Bone marrow (tissue), 2 donors: ENCODE measurements at regions not wholly inside any gene's neighbourhood (a gene's known extent, or its start where the extent isn't known, plus 50 kb on each side); places are given as distances from the start of the nearest gene placed in this dataset.

Source experiments
- DNase-seq, 2 donors: peaks; one replicate each; lab custom pipeline; 2025; lab: John Stamatoyannopoulos, UW

GRCh38 chr4:64582492-64582891 lies 173.2 kb upstream of the TECRL start:
- no peak for DNase-seq

DNA sequence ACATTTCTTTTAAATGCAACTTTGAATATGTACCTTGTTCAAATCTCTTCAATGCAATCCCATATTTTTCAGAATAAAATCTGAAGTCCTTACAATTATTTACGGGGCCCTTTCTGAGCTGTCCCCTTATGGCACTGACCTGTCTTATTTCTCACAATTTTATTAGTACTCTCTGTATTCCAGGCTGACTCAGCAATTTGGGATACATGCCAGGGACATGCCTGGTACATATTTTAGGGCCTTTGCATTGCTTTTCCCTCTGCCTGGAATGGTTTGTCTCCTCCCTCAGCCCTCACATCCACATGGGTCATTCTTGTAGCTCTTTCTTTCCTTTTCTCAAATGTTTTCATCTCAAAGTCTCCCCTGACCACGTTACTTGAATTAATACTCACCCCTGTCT lies 172.2 kb upstream of the TECRL start:
- no peak for DNase-seq

- no peak for DNase-seq
These were observed 154.9 kb upstream of the TECRL start for GRCh38 chr4:64564126-64564525.

- no peak for DNase-seq
These were observed 150.3 kb upstream of the TECRL start for GRCh38 chr4:64559571-64559970.

DNA sequence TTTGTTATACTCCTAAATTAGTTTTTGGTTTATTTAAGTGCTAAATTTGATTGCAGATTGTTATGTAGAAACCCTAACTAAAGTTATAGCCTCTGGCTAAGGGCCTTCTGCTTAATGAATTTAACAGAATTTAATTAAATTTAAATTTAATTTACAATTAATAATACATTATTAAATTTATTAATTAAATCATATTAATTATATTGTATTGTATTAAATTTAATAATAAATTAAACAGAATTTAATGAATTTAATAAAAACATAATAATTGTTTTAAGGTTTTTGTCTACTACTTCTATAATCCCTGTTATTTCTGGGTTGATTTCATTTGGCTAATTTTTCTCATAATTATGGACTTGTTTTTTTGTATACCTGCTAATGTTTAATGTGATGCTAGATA lies 141.9 kb upstream of the TECRL start:
- DNase-seq, result no peak

DNA sequence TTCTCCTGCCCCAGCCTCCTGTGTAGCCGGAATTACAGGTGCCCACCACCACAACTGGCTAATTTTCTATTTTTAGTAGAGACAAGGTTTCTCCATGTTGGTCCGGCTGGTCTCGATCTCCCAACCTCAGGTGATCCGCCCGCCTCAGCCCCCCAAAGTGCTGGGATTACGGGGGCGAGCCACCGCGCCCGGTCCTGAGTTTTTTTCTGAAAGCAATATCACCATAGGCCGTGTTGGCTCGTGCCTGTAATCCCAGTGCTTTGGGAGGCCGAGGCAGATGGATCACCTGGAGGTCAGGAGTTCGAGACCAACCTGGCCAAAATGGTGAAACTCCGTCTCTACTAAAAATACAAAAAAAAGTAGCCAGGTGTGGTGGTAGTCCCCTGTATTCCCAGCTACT lies 136.3 kb upstream of the TECRL start:
- no peak for DNase-seq

DNA sequence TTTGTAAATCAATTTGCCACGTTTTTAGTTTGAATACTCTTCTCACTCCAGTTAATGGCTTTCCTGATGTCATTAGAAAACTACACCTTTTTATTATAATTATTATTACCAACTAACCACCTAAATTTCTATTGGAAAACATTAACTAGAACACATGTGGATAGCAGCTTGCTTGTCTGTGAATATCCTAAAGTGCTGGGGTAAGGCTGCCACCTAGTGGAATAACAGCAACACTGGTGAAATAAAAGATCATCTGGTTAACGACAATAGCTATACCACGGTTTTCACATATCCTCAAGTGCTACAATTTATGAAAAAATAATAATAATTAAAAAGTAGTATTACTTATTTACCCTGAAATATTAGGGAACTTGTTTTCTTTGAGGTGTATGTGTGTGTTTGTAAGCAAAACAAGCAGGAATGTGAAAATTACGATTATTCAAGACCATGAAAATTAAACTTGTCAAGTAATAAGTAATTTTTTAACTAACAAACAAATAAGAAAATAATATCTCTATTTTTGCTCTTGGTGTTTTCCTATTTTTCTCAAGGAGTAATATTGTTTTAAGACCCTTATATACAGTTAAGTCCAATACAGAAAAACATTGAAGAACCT lies 130.1 kb upstream of the TECRL start:
- DNase-seq, result peak in 1 of 2 donors; percentile 39

DNA sequence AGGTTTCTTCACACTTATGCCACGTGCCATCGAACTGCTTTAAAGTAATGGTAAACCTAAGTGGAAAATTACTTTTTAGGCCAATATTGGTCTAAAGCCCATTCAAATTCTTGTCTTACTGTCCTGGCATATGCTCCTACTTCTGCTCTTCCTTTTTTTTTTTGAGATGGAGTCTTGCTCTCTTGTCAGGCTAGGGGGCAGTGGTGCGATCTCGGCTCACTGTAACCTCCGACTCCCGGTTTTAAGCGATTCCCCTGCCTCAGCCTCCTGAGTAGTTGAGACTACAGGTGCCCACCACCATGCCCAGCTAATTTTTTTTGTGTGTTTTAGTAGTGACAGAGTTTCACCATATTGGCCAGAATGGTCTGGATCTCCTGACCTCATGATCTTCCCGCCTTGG lies 129.0 kb upstream of the TECRL start:
- no peak for DNase-seq

GRCh38 chr4:64533637-64534036 lies 124.4 kb upstream of the TECRL start:
- no peak for DNase-seq

DNA sequence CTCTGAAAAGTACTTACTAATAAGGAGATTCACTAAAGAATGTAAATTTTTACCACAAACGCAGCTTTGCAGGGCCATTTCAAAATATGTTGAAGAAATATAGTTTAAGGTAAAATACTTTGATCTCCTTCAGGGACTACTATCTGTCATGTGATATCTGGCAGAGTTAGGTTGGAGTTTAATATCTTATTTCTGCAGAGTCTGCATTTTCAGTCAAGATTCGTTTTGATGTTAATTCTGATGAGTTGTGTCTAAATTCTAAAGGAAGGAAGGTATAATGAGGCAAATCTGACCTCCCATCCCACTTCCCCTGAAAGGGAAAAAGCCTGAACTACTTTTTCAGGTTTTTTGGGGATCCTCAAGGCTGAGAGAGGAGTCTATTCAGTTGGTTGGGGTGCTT lies 123.9 kb upstream of the TECRL start:
- DNase-seq, result no peak

DNA sequence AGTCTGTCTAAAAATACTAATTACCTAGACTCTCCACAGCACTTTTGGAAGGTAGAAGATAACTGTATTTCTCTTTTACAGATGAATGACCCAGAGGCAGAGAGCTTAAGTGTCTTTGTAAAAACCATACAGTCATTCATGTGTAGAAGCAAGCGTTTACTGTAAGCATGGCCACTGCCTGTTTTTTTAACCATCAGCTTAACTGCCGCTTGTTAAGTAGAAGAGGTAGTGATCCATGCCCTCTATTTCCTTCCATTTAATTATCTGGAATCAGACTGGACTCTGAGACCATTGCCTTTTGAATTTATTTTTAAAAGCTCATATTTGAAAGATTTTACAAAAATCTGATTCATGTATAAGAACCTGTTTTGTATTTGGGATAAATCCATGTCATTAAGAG lies 111.2 kb upstream of the TECRL start:
- no peak for DNase-seq

- DNase-seq, result no peak
These were observed 109.3 kb upstream of the TECRL start for GRCh38 chr4:64518600-64518999.

DNA sequence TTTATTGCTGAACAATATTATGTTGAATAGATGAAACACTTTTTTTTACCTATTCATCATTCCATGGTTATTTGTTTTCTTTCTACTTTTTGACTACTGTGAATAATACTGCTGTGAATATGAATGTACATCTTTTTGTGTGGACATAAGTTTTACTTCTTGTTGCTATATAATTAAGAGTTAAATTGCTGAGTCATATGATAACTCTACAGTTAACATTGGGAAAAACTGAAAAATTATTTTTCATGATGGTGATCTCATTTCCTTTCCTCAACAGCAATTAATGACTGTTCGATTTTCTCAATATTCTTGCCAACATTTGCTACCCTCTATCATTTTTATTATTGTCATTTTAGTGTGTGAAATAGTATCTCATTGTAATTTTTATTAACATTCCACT lies 106.9 kb upstream of the TECRL start:
- no peak for DNase-seq

- DNase-seq, result no peak
These were observed 98.8 kb upstream of the TECRL start for GRCh38 chr4:64508089-64508488.

DNA sequence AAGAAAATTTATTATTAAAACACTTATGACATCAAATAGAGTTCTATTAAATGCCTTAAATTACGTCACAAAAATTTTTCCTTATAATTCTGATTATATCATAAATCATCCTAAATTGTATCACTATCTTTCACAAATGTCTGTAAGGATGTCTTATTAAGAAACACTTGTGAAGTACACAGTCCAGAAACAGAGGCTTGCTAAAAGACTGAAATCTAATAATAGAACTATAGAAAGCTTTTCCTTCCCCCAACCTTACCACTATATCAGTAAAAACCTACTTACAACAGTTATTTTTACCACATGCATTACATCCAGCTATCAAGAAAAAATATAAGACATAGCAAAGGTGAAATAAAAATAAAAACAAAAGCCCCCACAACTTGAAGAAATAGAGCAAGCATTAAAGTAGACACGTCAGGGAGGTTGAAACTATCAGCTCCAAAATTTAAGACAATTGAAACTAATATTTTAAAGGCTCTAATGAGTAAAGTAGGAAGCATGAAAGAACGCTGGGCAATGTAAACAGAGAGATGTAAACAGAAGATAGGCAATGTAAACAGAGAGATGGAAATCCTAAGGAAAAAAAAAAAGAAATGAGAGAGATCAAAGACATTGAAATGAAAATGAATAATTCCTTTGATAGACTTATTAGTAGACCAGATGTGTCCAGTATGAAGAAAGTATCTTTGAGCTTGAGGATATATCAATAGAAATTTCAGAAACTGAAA lies 94.9 kb upstream of the TECRL start:
- no peak for DNase-seq

- no peak for DNase-seq
These were observed 94.2 kb upstream of the TECRL start for GRCh38 chr4:64503416-64503815.

- no peak for DNase-seq
These were observed 88.2 kb upstream of the TECRL start for GRCh38 chr4:64497491-64497890.

GRCh38 chr4:64495946-64496345 lies 86.7 kb upstream of the TECRL start:
- no peak for DNase-seq

DNA sequence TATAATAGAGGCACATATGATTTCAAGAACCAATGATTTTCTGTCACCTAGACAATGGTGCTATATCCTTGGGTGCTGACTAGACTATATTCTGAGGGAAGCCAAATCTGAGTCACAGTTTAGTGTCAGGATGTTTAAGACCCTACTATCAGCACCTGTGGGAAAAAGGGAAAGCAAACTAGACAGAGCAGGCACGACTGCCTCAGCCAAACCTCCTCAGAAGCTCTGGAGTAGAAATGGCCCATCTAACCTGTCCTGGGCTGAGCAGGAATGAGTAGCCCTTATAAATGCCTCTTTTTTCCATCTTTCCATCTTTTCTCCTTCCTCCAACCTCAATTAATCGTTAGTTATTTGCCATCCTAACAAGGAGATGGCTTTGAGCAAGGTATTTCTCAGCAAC lies 80.4 kb upstream of the TECRL start:
- no peak for DNase-seq

DNA sequence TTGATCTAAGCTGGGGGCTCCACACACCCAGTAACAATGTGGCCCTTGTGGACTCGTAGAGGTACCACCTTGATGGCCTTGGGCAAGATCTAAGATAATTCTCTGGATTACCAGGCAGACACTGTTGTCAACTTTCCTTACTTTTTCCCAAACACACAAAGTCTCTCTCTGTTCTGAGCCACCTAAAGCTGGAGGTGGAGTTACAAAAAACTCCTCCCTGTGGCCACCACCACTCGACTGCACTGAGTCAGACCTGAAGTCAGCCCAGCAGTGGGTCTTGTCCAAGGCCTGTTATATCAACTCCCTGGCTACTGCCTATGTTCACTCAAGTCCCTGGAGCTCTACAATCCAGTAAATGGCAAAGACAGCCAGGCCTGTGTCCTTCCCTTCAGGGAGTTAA lies 70.1 kb upstream of the TECRL start:
- DNase-seq, result no peak

- DNase-seq, result no peak
These were observed 67.9 kb upstream of the TECRL start for GRCh38 chr4:64477127-64477526.

DNA sequence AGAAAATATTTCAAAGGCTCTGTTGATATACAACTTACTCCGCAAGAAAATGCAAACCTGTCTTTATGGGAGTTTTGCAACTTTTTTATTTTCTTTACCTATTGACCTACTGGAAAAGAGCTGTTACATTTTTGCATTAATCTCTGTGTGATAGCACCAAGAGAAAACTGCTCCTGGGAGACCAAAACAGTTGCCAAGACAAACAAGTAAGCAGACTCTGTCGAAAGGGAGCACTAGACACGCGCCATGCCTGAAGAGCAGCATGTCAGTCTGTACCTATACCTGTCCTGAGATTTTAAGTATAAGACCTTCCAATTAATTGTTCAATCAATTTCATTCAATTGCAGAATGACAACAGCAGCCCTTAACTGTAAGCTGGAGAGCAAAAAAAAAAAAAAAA lies 56.0 kb upstream of the TECRL start:
- no peak for DNase-seq

DNA sequence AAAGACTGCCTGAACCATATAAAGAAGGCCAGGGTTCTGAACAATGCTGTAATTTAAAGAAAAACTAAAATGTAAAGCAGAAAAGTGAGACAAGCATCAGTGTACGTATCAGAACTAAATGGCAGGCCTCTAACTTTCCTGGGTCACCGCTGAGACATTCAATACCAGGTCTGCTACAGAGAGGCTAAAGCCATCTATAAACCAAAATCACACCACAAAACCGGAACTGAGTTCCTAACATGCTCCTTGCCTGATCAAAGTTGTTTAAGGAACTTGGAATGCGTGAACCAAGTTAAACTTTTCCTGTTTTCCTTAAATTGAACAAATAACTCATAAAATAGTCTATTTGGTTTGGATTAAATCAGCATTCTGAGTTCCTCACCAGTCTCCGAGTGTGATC lies 55.3 kb upstream of the TECRL start:
- no peak for DNase-seq
